ENCODE measurements at regions not wholly inside any gene's neighbourhood (a gene's known extent, or its start where the extent isn't known, plus 50 kb on each side); places are given as distances from the start of the nearest gene placed in this dataset.

DNA sequence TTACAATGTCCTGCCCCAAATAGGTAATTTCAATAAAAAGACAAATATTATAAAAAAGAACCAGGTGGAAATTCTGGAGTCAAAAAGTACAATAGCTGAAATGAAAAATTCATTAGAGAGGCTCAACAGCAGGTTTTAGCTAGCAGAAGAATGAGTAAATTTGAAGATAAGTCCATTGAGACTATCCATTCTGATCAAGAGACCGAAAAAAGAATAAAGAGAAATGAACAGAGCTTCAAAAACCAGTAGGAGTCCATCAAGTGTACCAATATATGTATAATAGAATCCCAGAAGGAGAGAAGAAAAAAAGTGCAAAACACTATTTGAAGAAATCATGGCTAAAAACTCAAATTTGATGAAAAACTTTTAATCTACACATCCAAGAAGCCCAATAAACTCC lies 60.5 kb upstream of the POMGNT2 start:
- TF ChIP-seq, protein P1, sequence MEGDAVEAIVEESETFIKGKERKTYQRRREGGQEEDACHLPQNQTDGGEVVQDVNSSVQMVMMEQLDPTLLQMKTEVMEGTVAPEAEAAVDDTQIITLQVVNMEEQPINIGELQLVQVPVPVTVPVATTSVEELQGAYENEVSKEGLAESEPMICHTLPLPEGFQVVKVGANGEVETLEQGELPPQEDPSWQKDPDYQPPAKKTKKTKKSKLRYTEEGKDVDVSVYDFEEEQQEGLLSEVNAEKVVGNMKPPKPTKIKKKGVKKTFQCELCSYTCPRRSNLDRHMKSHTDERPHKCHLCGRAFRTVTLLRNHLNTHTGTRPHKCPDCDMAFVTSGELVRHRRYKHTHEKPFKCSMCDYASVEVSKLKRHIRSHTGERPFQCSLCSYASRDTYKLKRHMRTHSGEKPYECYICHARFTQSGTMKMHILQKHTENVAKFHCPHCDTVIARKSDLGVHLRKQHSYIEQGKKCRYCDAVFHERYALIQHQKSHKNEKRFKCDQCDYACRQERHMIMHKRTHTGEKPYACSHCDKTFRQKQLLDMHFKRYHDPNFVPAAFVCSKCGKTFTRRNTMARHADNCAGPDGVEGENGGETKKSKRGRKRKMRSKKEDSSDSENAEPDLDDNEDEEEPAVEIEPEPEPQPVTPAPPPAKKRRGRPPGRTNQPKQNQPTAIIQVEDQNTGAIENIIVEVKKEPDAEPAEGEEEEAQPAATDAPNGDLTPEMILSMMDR (IDR thresholded peaks at IDR 0.05; ENCODE audit: control insufficient read depth, extremely low read depth, insufficient read depth), result no peak
- H3K4me3 ChIP-seq (ENCODE audit: low read depth, low read length), result no peak overlapping the region

DNA sequence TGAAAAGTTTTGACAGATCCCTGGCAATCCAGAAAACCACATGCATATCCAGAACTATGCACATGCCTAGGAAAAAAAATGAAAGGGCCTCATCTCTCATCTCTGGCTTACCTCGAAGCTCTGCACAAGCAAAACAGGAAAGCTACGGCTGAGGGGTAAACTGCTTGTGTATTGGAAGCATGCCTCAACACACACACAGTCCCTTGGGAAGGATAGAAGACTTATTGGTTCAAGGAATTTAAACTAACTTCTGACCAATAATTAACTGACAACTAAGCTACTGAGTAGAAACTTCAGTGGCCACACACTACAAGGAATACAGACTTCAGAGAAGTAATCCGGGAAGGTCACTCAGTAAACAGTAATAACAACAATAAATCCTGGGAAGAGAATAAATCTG lies 59.9 kb upstream of the POMGNT2 start:
- TF ChIP-seq, protein P1 (IDR thresholded peaks at IDR 0.05; ENCODE audit: control insufficient read depth, extremely low read depth, insufficient read depth), result no peak
- no peak overlapping the region for H3K4me3 ChIP-seq (ENCODE audit: low read depth, low read length)
- DNase-seq (ENCODE audit: low read depth), result no peak

More for the DNA sequence above, 60.5 kb upstream of the POMGNT2 start:
- DNase-seq (ENCODE audit: low read depth), result no peak

DNA sequence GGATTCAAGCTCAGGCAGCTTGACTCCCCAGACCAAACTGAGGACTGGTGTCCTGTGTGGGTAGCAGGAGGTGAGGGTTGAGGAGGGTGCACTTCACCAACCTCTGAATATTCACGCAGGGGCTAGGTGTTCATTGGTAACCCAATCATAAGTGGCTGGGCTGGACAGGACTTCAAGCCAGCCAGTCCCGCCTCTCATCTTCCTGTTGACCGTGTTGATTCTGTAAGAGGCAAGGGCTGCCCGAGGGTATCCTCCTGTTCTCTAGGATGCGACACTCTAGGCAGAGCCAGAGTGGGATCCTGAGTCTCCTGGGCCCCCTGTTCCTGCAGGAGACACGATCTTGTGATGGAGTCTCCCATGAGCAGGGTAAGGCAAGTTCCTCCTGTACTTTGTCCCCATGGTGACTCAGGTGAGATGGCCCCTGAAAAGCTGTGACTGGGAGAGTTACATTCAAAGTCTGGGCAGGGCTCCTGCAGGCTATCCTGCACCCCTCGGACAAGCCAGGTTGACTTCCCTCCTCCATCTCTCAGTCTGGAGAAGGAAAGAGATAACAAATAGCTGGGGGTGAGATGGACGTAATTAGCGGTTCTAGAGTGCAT lies 58.1 kb upstream of the POMGNT2 start:
- no peak for DNase-seq (ENCODE audit: low read depth)
- H3K4me3 ChIP-seq (ENCODE audit: low read depth, low read length), result no peak overlapping the region
- TF ChIP-seq, protein P1 (IDR thresholded peaks at IDR 0.05; ENCODE audit: control insufficient read depth, extremely low read depth, insufficient read depth), result no peak

GRCh38 chr3:43162230-43163084 lies 56.6 kb upstream of the POMGNT2 start:
- peak; percentile 15 for DNase-seq (ENCODE audit: low read depth)
- TF ChIP-seq, protein P1 (IDR thresholded peaks at IDR 0.05; ENCODE audit: control insufficient read depth, extremely low read depth, insufficient read depth), result peak; percentile 46
- H3K4me3 ChIP-seq (ENCODE audit: low read depth, low read length), result no peak overlapping the region

DNA sequence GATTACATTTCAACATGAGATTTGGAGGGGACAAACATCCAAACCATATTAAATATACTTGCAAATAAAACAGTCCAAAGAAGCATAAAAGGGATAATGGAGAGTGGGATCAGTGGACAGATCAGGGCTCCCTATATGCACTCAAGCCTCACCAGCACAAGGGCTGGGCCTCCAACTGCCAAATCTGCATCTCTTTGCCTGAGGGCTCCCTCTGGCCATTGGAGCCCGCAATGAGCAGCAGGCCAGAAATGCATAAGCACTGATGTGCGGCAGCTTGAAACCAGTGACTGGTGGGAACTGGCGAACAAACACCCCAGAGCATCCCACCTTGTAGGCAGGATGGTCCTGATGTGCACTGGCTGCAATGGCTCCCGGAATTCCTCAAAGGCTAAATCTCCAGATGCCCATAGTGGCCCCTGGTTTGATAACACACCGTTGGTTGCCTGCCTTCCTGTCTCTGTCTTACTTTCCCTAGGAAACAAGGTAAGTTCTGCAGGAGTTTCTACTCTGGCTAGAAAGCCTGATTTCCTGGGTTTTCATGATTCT lies 55.9 kb upstream of the POMGNT2 start:
- TF ChIP-seq, protein P1 (IDR thresholded peaks at IDR 0.05; ENCODE audit: control insufficient read depth, extremely low read depth, insufficient read depth), result no peak
- DNase-seq (ENCODE audit: low read depth), result no peak
- H3K4me3 ChIP-seq (ENCODE audit: low read depth, low read length), result no peak overlapping the region

GRCh38 chr3:43160664-43161063 lies 54.8 kb upstream of the POMGNT2 start:
- H3K4me3 ChIP-seq (ENCODE audit: low read depth, low read length), result no peak overlapping the region
- TF ChIP-seq, protein P1 (IDR thresholded peaks at IDR 0.05; ENCODE audit: control insufficient read depth, extremely low read depth, insufficient read depth), result no peak
- no peak for DNase-seq (ENCODE audit: low read depth)

All from LNCaP clone FGC (cell line).